ENCODE measurements at regions not wholly inside any gene's neighbourhood (a gene's known extent, or its start where the extent isn't known, plus 50 kb on each side); places are given as distances from the start of the nearest gene placed in this dataset.

- POLR2A ChIA-PET, result no interaction called here
- intact Hi-C loops (cut with micrococcal nuclease; ENCODE audit: unreplicated experiment), result no loop called here
- Mint-ChIP-seq H3K9me3 (ENCODE audit: unreplicated experiment) (peaks cover 21% of the 10 kb centered on the region), H3K27me3 (ENCODE audit: insufficient read depth, unreplicated experiment) (no peaks in the 10 kb centered on the region), H3K27ac (ENCODE audit: unreplicated experiment) (no peak overlapping the region), H3K36me3 (ENCODE audit: insufficient read depth, unreplicated experiment) (no peaks in the 10 kb centered on the region), H3K4me1 (ENCODE audit: low read depth, unreplicated experiment) (peaks cover 22% of the 10 kb centered on the region), H3K4me3 (ENCODE audit: unreplicated experiment) (no peak overlapping the region)
- no peak for TF ChIP-seq CTCF (IDR thresholded peaks at IDR 0.05; ENCODE audit: insufficient read depth in 1 of 2, low read depth in 1 of 2, low read length in 1 of 2, severe bottlenecking in 1 of 2, unreplicated experiment in 1 of 2)
- Histone ChIP-seq H3K36me3 (ENCODE audit: control insufficient read depth, insufficient read depth, low read length) (no peaks in the 10 kb centered on the region), H3K9me3 (0 out of 2 replicates have a peak, but pooled peaks cover 2% of the 10 kb centered on the region), H3K4me1 (peaks cover 23% of the 10 kb centered on the region), H3K4me3 (ENCODE audit: low read depth, low read length) (no peak overlapping the region), H3K27me3 (replicated peaks; ENCODE audit: control insufficient read depth, insufficient read depth, low read length) (no peaks in the 10 kb centered on the region)
- no TSS peak for BruUV-seq (replicated peaks)
- DNase-seq, result no peak
- CTCF ChIA-PET, result no interaction called here
These were observed 191.1 kb upstream of the CITED2 start for GRCh38 chr6:139565591-139565990.

- CTCF ChIA-PET, result no interaction called here
- no peaks in the 10 kb centered on the region for H3K27me3 Mint-ChIP-seq (ENCODE audit: insufficient read depth, unreplicated experiment)
- POLR2A ChIA-PET, result no interaction called here
- no TSS peak for BruUV-seq (replicated peaks)
- H3K4me3 Mint-ChIP-seq (ENCODE audit: unreplicated experiment), result no peak overlapping the region
- no peak overlapping the region for H3K27ac Mint-ChIP-seq (ENCODE audit: unreplicated experiment)
- Histone ChIP-seq H3K27me3 (replicated peaks; ENCODE audit: control insufficient read depth, insufficient read depth, low read length) (no peaks in the 10 kb centered on the region), H3K4me3 (ENCODE audit: low read depth, low read length) (no peak overlapping the region), H3K36me3 (ENCODE audit: control insufficient read depth, insufficient read depth, low read length) (no peaks in the 10 kb centered on the region), H3K4me1 (no peaks in the 10 kb centered on the region), H3K9me3 (0 out of 2 replicates have a peak, but pooled peaks cover 2% of the 10 kb centered on the region)
- intact Hi-C loops (cut with micrococcal nuclease; ENCODE audit: unreplicated experiment), result no loop called here
- DNase-seq, result no peak
- no peak for TF ChIP-seq CTCF (IDR thresholded peaks at IDR 0.05; ENCODE audit: insufficient read depth in 1 of 2, low read depth in 1 of 2, low read length in 1 of 2, severe bottlenecking in 1 of 2, unreplicated experiment in 1 of 2)
- H3K4me1 Mint-ChIP-seq (ENCODE audit: low read depth, unreplicated experiment), result no peaks in the 10 kb centered on the region
- H3K9me3 Mint-ChIP-seq (ENCODE audit: unreplicated experiment), result peaks cover 18% of the 10 kb centered on the region
- H3K36me3 Mint-ChIP-seq (ENCODE audit: insufficient read depth, unreplicated experiment), result no peaks in the 10 kb centered on the region
These were observed 183.1 kb upstream of the CITED2 start for GRCh38 chr6:139557547-139557946.

GRCh38 chr6:139556532-139556931 is 182.1 kb upstream of the CITED2 start:
- Histone ChIP-seq H3K4me3 (ENCODE audit: low read depth, low read length) (no peak overlapping the region), H3K36me3 (ENCODE audit: control insufficient read depth, insufficient read depth, low read length) (no peaks in the 10 kb centered on the region), H3K9me3 (0 out of 2 replicates have a peak, but pooled peaks cover 2% of the 10 kb centered on the region), H3K4me1 (0 out of 2 replicates have a peak, but pooled peaks cover 3% of the 10 kb centered on the region), H3K27me3 (replicated peaks; ENCODE audit: control insufficient read depth, insufficient read depth, low read length) (no peaks in the 10 kb centered on the region)
- no peak for DNase-seq
- ChIA-PET POLR2A (no interaction called here), CTCF (no interaction called here)
- no peaks in the 10 kb centered on the region for H3K36me3 Mint-ChIP-seq (ENCODE audit: insufficient read depth, unreplicated experiment)
- intact Hi-C loops (cut with micrococcal nuclease; ENCODE audit: unreplicated experiment), result no loop called here
- peaks cover 8% of the 10 kb centered on the region for H3K9me3 Mint-ChIP-seq (ENCODE audit: unreplicated experiment)
- H3K4me1 Mint-ChIP-seq (ENCODE audit: low read depth, unreplicated experiment), result peaks cover 5% of the 10 kb centered on the region
- no peaks in the 10 kb centered on the region for H3K27me3 Mint-ChIP-seq (ENCODE audit: insufficient read depth, unreplicated experiment)
- H3K27ac Mint-ChIP-seq (ENCODE audit: unreplicated experiment), result no peak overlapping the region
- no TSS peak for BruUV-seq (replicated peaks)
- H3K4me3 Mint-ChIP-seq (ENCODE audit: unreplicated experiment), result no peak overlapping the region
- TF ChIP-seq CTCF (IDR thresholded peaks at IDR 0.05; ENCODE audit: insufficient read depth in 1 of 2, low read depth in 1 of 2, low read length in 1 of 2, severe bottlenecking in 1 of 2, unreplicated experiment in 1 of 2), result no peak
